ENCODE measurements at regions not wholly inside any gene's neighbourhood (a gene's known extent, or its start where the extent isn't known, plus 50 kb on each side); places are given as distances from the start of the nearest gene placed in this dataset.

GRCh38 chr12:107328442-107329133 is 235.2 kb upstream of the CRY1 start:
- H3K4me2 ChIP-seq (ENCODE audit: insufficient read depth, insufficient read length, low read length): no peak overlapping the region
- no peak overlapping the region; a peak in 1 of 5 replicates for H3K4me3 Mint-ChIP-seq
- peaks cover 15% of the 10 kb centered on the region for H3K27me3 Mint-ChIP-seq (ENCODE audit: low read depth)

More at GRCh38 chr12:107328442-107329133, 235.2 kb upstream of the CRY1 start:
- H3K27ac ChIP-seq (ENCODE audit: insufficient read length, low read depth, low read length): no peak overlapping the region
- H2BK20ac ChIP-seq (ENCODE audit: low read depth, low read length, poor library complexity, severe bottlenecking): no peak overlapping the region
- no peaks in the 10 kb centered on the region for H3K9me3 ChIP-seq (ENCODE audit: control insufficient read depth, low read depth, low read length)
- H4K20me1 ChIP-seq (ENCODE audit: control insufficient read depth, insufficient read depth, insufficient read length): no peaks in the 10 kb centered on the region
- no peak overlapping the region for H3K9ac ChIP-seq (ENCODE audit: extremely low read depth, insufficient read length, low read length)
- H3K79me1 ChIP-seq (ENCODE audit: insufficient read depth, low read depth, low read length, poor library complexity, severe bottlenecking): no peaks in the 10 kb centered on the region
- H4K91ac ChIP-seq (ENCODE audit: insufficient read length, low read depth, low read length): no peak overlapping the region
- no peak overlapping the region for H4K5ac ChIP-seq (ENCODE audit: insufficient read length, low read depth, low read length)
- H3K14ac ChIP-seq (ENCODE audit: insufficient read depth, low read length): no peak overlapping the region
- H3K4me1 ChIP-seq (ENCODE audit: insufficient read depth, low read length): no peaks in the 10 kb centered on the region
- Mint-ChIP-seq H3K4me1 (peaks cover 17 to 29% of the 10 kb centered on the region in 2 experiments), H3K36me3 (ENCODE audit: insufficient read depth in 1 of 3, low read depth in 3 of 3) (no peaks in the 10 kb centered on the region), H3K27ac (peak overlapping the region in 1 of 3 experiments; percentile 38; a peak in 1 of 7 replicates), H3K9me3 (no peaks in the 10 kb centered on the region)
- H3T11ph ChIP-seq (ENCODE audit: low read length): no peak overlapping the region
- H2BK12ac ChIP-seq (ENCODE audit: insufficient read length, low read depth, low read length): no peak overlapping the region
- no peaks in the 10 kb centered on the region for H3K79me2 ChIP-seq (ENCODE audit: insufficient read depth, low read length)
- H3K56ac ChIP-seq (ENCODE audit: insufficient read length, low read depth, low read length): no peak overlapping the region
- H3K23ac ChIP-seq (ENCODE audit: insufficient read length, low read depth, low read length): no peak overlapping the region
- no peak for DNase-seq
- no peak overlapping the region for H3K4ac ChIP-seq (ENCODE audit: low read depth, low read length)
- WGBS (ENCODE audit: extremely low coverage, insufficient read length, low lambda C conversion rate): no CpG with 5 or more reads among the region's 11 CpGs
- no peak for TF ChIP-seq CTCF (conservative IDR thresholded peaks at IDR 0.05)
- no peak overlapping the region for H2BK120ac ChIP-seq (ENCODE audit: low read depth, low read length, poor library complexity, severe bottlenecking)
- no peak overlapping the region for H2BK15ac ChIP-seq (ENCODE audit: low read depth, low read length)
- no peaks in the 10 kb centered on the region for H3K23me2 ChIP-seq (ENCODE audit: insufficient read length, low read depth, low read length, poor library complexity, severe bottlenecking)
- H4K8ac ChIP-seq (replicated peaks; ENCODE audit: insufficient read length, low read depth, low read length): no peak overlapping the region
- no peak overlapping the region for H2BK5ac ChIP-seq (ENCODE audit: insufficient read length, low read length)
- no peak overlapping the region for H3K18ac ChIP-seq (ENCODE audit: insufficient read length, low read depth, low read length)
- H3K27me3 ChIP-seq (ENCODE audit: insufficient read depth, low read length): no peaks in the 10 kb centered on the region
- no peak overlapping the region for H2AFZ ChIP-seq (ENCODE audit: low read length)
- no peak overlapping the region for H2AK5ac ChIP-seq (ENCODE audit: insufficient read length, low read length)

Measured in H9 (cell line).